ENCODE measurements at regions not wholly inside any gene's neighbourhood (a gene's known extent, or its start where the extent isn't known, plus 50 kb on each side); places are given as distances from the start of the nearest gene placed in this dataset.

GRCh38 chr4:96543346-96543745 lies 703.5 kb downstream of the PDHA2 start:
- Mint-ChIP-seq H3K9me3 (ENCODE audit: unreplicated experiment) (no peaks in the 10 kb centered on the region), H3K4me3 (ENCODE audit: unreplicated experiment) (no peak overlapping the region), H3K27ac (ENCODE audit: unreplicated experiment) (no peak overlapping the region), H3K4me1 (ENCODE audit: low read depth, unreplicated experiment) (peaks cover 7% of the 10 kb centered on the region), H3K27me3 (ENCODE audit: insufficient read depth, unreplicated experiment) (no peaks in the 10 kb centered on the region), H3K36me3 (ENCODE audit: insufficient read depth, unreplicated experiment) (no peaks in the 10 kb centered on the region)
- BruUV-seq (replicated peaks), result no TSS peak
- H3K27me3 ChIP-seq (replicated peaks; ENCODE audit: control insufficient read depth, insufficient read depth, low read length), result no peaks in the 10 kb centered on the region
- intact Hi-C loops (cut with micrococcal nuclease; ENCODE audit: unreplicated experiment), result no loop called here
- no peaks in the 10 kb centered on the region for H3K4me1 ChIP-seq
- POLR2A ChIA-PET, result no interaction called here
- H3K9me3 ChIP-seq, result no peaks in the 10 kb centered on the region
- H3K4me3 ChIP-seq (ENCODE audit: low read depth, low read length), result no peak overlapping the region
- TF ChIP-seq, protein P1, sequence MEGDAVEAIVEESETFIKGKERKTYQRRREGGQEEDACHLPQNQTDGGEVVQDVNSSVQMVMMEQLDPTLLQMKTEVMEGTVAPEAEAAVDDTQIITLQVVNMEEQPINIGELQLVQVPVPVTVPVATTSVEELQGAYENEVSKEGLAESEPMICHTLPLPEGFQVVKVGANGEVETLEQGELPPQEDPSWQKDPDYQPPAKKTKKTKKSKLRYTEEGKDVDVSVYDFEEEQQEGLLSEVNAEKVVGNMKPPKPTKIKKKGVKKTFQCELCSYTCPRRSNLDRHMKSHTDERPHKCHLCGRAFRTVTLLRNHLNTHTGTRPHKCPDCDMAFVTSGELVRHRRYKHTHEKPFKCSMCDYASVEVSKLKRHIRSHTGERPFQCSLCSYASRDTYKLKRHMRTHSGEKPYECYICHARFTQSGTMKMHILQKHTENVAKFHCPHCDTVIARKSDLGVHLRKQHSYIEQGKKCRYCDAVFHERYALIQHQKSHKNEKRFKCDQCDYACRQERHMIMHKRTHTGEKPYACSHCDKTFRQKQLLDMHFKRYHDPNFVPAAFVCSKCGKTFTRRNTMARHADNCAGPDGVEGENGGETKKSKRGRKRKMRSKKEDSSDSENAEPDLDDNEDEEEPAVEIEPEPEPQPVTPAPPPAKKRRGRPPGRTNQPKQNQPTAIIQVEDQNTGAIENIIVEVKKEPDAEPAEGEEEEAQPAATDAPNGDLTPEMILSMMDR (IDR thresholded peaks at IDR 0.05; ENCODE audit: insufficient read depth in 1 of 2, low read depth in 1 of 2, low read length in 1 of 2, severe bottlenecking in 1 of 2, unreplicated experiment in 1 of 2), result no peak
- CTCF ChIA-PET, result no interaction called here
- no peak for DNase-seq
- no peaks in the 10 kb centered on the region for H3K36me3 ChIP-seq (ENCODE audit: control insufficient read depth, insufficient read depth, low read length)

GRCh38 chr4:96558466-96558865 lies 718.6 kb downstream of the PDHA2 start:
- CTCF ChIA-PET, result no interaction called here
- intact Hi-C loops (cut with micrococcal nuclease; ENCODE audit: unreplicated experiment), result no loop called here
- H3K4me1 Mint-ChIP-seq (ENCODE audit: low read depth, unreplicated experiment), result no peaks in the 10 kb centered on the region
- Histone ChIP-seq H3K4me1 (no peaks in the 10 kb centered on the region), H3K4me3 (ENCODE audit: low read depth, low read length) (no peak overlapping the region), H3K36me3 (ENCODE audit: control insufficient read depth, insufficient read depth, low read length) (no peaks in the 10 kb centered on the region), H3K27me3 (replicated peaks; ENCODE audit: control insufficient read depth, insufficient read depth, low read length) (no peaks in the 10 kb centered on the region), H3K9me3 (no peaks in the 10 kb centered on the region)
- H3K27ac Mint-ChIP-seq (ENCODE audit: unreplicated experiment), result no peak overlapping the region
- BruUV-seq (replicated peaks), result no TSS peak
- no peak overlapping the region for H3K4me3 Mint-ChIP-seq (ENCODE audit: unreplicated experiment)
- H3K9me3 Mint-ChIP-seq (ENCODE audit: unreplicated experiment), result no peaks in the 10 kb centered on the region
- peaks cover 2% of the 10 kb centered on the region for H3K27me3 Mint-ChIP-seq (ENCODE audit: insufficient read depth, unreplicated experiment)
- TF ChIP-seq, protein P1 (IDR thresholded peaks at IDR 0.05; ENCODE audit: insufficient read depth in 1 of 2, low read depth in 1 of 2, low read length in 1 of 2, severe bottlenecking in 1 of 2, unreplicated experiment in 1 of 2), result no peak
- POLR2A ChIA-PET, result no interaction called here
- no peaks in the 10 kb centered on the region for H3K36me3 Mint-ChIP-seq (ENCODE audit: insufficient read depth, unreplicated experiment)
- no peak for DNase-seq

- no TSS peak for BruUV-seq (replicated peaks)
- no peaks in the 10 kb centered on the region for H3K9me3 Mint-ChIP-seq (ENCODE audit: unreplicated experiment)
- no peaks in the 10 kb centered on the region for H3K9me3 ChIP-seq
- POLR2A ChIA-PET, result no interaction called here
- H3K4me3 Mint-ChIP-seq (ENCODE audit: unreplicated experiment), result no peak overlapping the region
- H3K4me1 ChIP-seq, result no peaks in the 10 kb centered on the region
- TF ChIP-seq, protein P1 (IDR thresholded peaks at IDR 0.05; ENCODE audit: insufficient read depth in 1 of 2, low read depth in 1 of 2, low read length in 1 of 2, severe bottlenecking in 1 of 2, unreplicated experiment in 1 of 2), result no peak
- H3K27me3 ChIP-seq (replicated peaks; ENCODE audit: control insufficient read depth, insufficient read depth, low read length), result no peaks in the 10 kb centered on the region
- no peaks in the 10 kb centered on the region for H3K36me3 ChIP-seq (ENCODE audit: control insufficient read depth, insufficient read depth, low read length)
- no peak overlapping the region for H3K4me3 ChIP-seq (ENCODE audit: low read depth, low read length)
- no peaks in the 10 kb centered on the region for H3K4me1 Mint-ChIP-seq (ENCODE audit: low read depth, unreplicated experiment)
- no peak overlapping the region for H3K27ac Mint-ChIP-seq (ENCODE audit: unreplicated experiment)
- CTCF ChIA-PET, result no interaction called here
- DNase-seq, result no peak
- intact Hi-C loops (cut with micrococcal nuclease; ENCODE audit: unreplicated experiment), result no loop called here
- no peaks in the 10 kb centered on the region for H3K36me3 Mint-ChIP-seq (ENCODE audit: insufficient read depth, unreplicated experiment)
- H3K27me3 Mint-ChIP-seq (ENCODE audit: insufficient read depth, unreplicated experiment), result no peaks in the 10 kb centered on the region
Observed at GRCh38 chr4:96566755-96567154, 726.9 kb downstream of the PDHA2 start.
